Endothelial cell of umbilical vein (primary cell): ENCODE measurements at regions not wholly inside any gene's neighbourhood (a gene's known extent, or its start where the extent isn't known, plus 50 kb on each side); places are given as distances from the start of the nearest gene placed in this dataset.

Experiments used
- BruUV-seq: library from RNA; stranded (reverse); fragments of 400-500 nt; replicated peaks from 2 replicates; lab custom pipeline; 2021; lab: Mats Ljungman, UMichigan
- CTCF ChIA-PET: fragments of 300-600, 350-600 bp; sonication (Branson Sonifier 250); formaldehyde crosslinking; loops from one replicate; lab custom pipeline; 2021; ENCODE audit warnings: antibody characterized with exemption, inconsistent platforms; lab: Charles Lee
- POLR2A ChIA-PET: fragments of 300-600, 350-600 bp; sonication (Branson Sonifier 250); formaldehyde crosslinking; loops from one replicate; lab custom pipeline; 2021; ENCODE audit warnings: antibody characterized with exemption, inconsistent platforms; lab: Charles Lee
- DNase-seq: peaks from one replicate; pipeline ENCODE4 v3.0.0-alpha.2; 2011; ENCODE audit warnings: low read depth, low spot score
- FAIRE-seq: peaks from 2 replicates; lab custom pipeline; 2011; peaks lifted over from hg19 to GRCh38; lab: Jason Lieb, UNC
- H2AFZ ChIP-seq: 2 replicates; pipeline ENCODE4 v1.6.0; 2012; ENCODE audit warnings: low read depth, low read length, control low read depth, inconsistent platforms
- H3K27ac ChIP-seq: 2 replicates; pipeline ENCODE4 v1.5.1; 2011; ENCODE audit warnings: low read depth, mild to moderate bottlenecking, control low read depth, low read length, moderate library complexity; ENCODE audit not compliant: insufficient read depth
- H3K27me3 ChIP-seq, 2 experiments: 2 replicates each; pipeline versions ENCODE4 v1.6.0 to v1.6.1; 2011; ENCODE audit warnings: low read length in 2 of 2, mixed read lengths in 1 of 2; ENCODE audit not compliant: control insufficient read depth in 2 of 2, insufficient read depth in 2 of 2
- H3K36me3 ChIP-seq, 2 experiments: 2 replicates in 1 of 2; 3 replicates in 1 of 2; pipeline ENCODE4 v1.5.1; 2011; ENCODE audit warnings: low read length in 2 of 2, mild to moderate bottlenecking in 1 of 2, moderate library complexity in 1 of 2; ENCODE audit not compliant: control insufficient read depth in 2 of 2, insufficient read depth in 2 of 2; ENCODE audit errors: extremely low read depth in 1 of 2
- H3K4me1 ChIP-seq: 3 replicates; pipeline ENCODE4 v1.5.1; 2011; ENCODE audit warnings: mild to moderate bottlenecking, low read length; ENCODE audit not compliant: control insufficient read depth, insufficient read depth; ENCODE audit errors: extremely low read depth
- H3K4me2 ChIP-seq: 2 replicates; pipeline ENCODE4 v1.6.1; 2011; ENCODE audit warnings: low read length, control low read depth, mixed read lengths; ENCODE audit not compliant: insufficient read depth
- H3K4me3 ChIP-seq, 3 experiments: fragments of 200-600 bp in 1 of 3; sonication (generic), shearing (Covaris generic) in 1 of 3; replicated peaks in 1 of 3; 2 replicates each; pipeline ENCODE4 v1.5.1; 2011 to 2016; ENCODE audit warnings: control low read depth in 3 of 3, low read length in 3 of 3, mild to moderate bottlenecking in 2 of 3, inconsistent platforms in 1 of 3, low read depth in 1 of 3, moderate library complexity in 1 of 3; ENCODE audit not compliant: insufficient read depth in 1 of 3
- H3K79me2 ChIP-seq: 2 replicates; pipeline ENCODE4 v1.6.0; 2012; ENCODE audit warnings: low read length, inconsistent platforms; ENCODE audit not compliant: control insufficient read depth, insufficient read depth
- H3K9ac ChIP-seq: replicated peaks from 2 replicates; pipeline ENCODE3; 2011; ENCODE audit warnings: low read length, control low read depth; ENCODE audit not compliant: insufficient read depth; ENCODE audit errors: extremely low read depth
- H3K9me1 ChIP-seq: replicated peaks from 3 replicates; pipeline ENCODE4 v1.6.0; 2011; ENCODE audit warnings: mild to moderate bottlenecking, low read length; ENCODE audit not compliant: control insufficient read depth, insufficient read depth; ENCODE audit errors: extremely low read depth
- H3K9me3 ChIP-seq: replicated peaks from 2 replicates; pipeline ENCODE4 v1.5.1; 2012; ENCODE audit warnings: low read length, inconsistent platforms; ENCODE audit not compliant: control insufficient read depth, insufficient read depth
- H4K20me1 ChIP-seq: replicated peaks from 2 replicates; pipeline ENCODE3; 2011; ENCODE audit warnings: mild to moderate bottlenecking, low read length; ENCODE audit not compliant: control insufficient read depth, insufficient read depth; ENCODE audit errors: extremely low read depth
- EZH2 ChIP-seq: IDR thresholded peaks from 2 replicates; pipeline ENCODE4 v1.6.1; 2012; ENCODE audit warnings: borderline replicate concordance, low read depth, mild to moderate bottlenecking, moderate library complexity, low read length, inconsistent platforms; ENCODE audit not compliant: severe bottlenecking
- FOS ChIP-seq: IDR thresholded peaks from 2 replicates; pipeline ENCODE4 v1.6.1; 2011; ENCODE audit warnings: mild to moderate bottlenecking, low read length, moderate library complexity, borderline replicate concordance; ENCODE audit not compliant: insufficient read depth
- GATA2 ChIP-seq: IDR thresholded peaks from 2 replicates; pipeline ENCODE4 v1.7.0; 2011; ENCODE audit warnings: low read depth, mild to moderate bottlenecking, moderate library complexity, mixed read lengths, low read length; ENCODE audit not compliant: insufficient read length, insufficient read depth
- JUN ChIP-seq: IDR thresholded peaks from 2 replicates; pipeline ENCODE4 v1.6.1; 2011; ENCODE audit warnings: borderline replicate concordance, low read depth; ENCODE audit not compliant: insufficient read length, insufficient read depth
- MAX ChIP-seq: IDR thresholded peaks from 2 replicates; pipeline ENCODE4 v1.6.1; 2011; ENCODE audit not compliant: insufficient read depth, insufficient read length
- MYC ChIP-seq: IDR thresholded peaks from one replicate; pipeline ENCODE4 v1.6.1; 2011; ENCODE audit warnings: mild to moderate bottlenecking, low read depth, low read length
- POLR2A ChIP-seq: IDR thresholded peaks from 2 replicates; pipeline ENCODE4 v1.6.1; 2012; ENCODE audit warnings: low read depth, mild to moderate bottlenecking, control low read depth, low read length
- POLR2AphosphoS5 ChIP-seq: IDR thresholded peaks from 2 replicates; pipeline ENCODE4 v1.6.1; 2012; ENCODE audit warnings: low read depth, mild to moderate bottlenecking, control low read depth, low read length, moderate library complexity; ENCODE audit not compliant: insufficient read depth
- dilution Hi-C: fragments of 300-500 bp; cut with MboI; formaldehyde crosslinking; loops from one replicate; pipeline ENCODE4 v1.15.0; 2019; ENCODE audit warnings: low sequenced_read_pairs; ENCODE audit not compliant: extremely low pct_ligation_motif_present
- intact Hi-C: fragments of 100-400 bp; cut with micrococcal nuclease; formaldehyde crosslinking; loops from one replicate; pipeline ENCODE4 v1.10.0; 2022
- TF ChIP-seq, protein P1 (sequence below), 2 donors: IDR thresholded peaks; 1 replicate in 1 of 2; 2 replicates in 1 of 2; pipeline ENCODE4 v1.5.1; 2011; ENCODE audit warnings: low read length in 2 of 2, mild to moderate bottlenecking in 2 of 2, moderate library complexity in 2 of 2, control low read depth in 1 of 2, inconsistent platforms in 1 of 2, low read depth in 1 of 2; ENCODE audit not compliant: insufficient read depth in 1 of 2; ENCODE audit errors: extremely low read depth in 1 of 2

GRCh38 chr3:64445944-64446300 is 220.7 kb upstream of the PRICKLE2 start:
- Histone ChIP-seq H3K36me3 (no peaks in the 10 kb centered on the region), H3K9ac (no peak overlapping the region), H4K20me1 (no peaks in the 10 kb centered on the region), H3K9me3 (no peaks in the 10 kb centered on the region), H3K4me1 (no peaks in the 10 kb centered on the region), H3K9me1 (no peaks in the 10 kb centered on the region), H3K27me3 (peaks cover 55 to 62% of the 10 kb centered on the region in 2 experiments), H2AFZ (no peak overlapping the region), H3K27ac (no peak overlapping the region), H3K4me2 (no peak overlapping the region), H3K79me2 (no peaks in the 10 kb centered on the region), H3K4me3 (no peak overlapping the region)
- dilution Hi-C loops = no loop called here
- intact Hi-C loops = no loop called here
- DNase-seq = no peak
- BruUV-seq = no TSS peak
- FAIRE-seq = no peak
- CTCF ChIA-PET = interaction anchor here (1.9 kb wide), 1 partner anchor 17 kb away, joined by 8 read pairs; no protein-coding TSS in a partner anchor
- TF ChIP-seq JUN = no peak
- TF ChIP-seq MAX = no peak
- TF ChIP-seq POLR2AphosphoS5 = no peak
- no peak for TF ChIP-seq MYC
- no peak for TF ChIP-seq FOS
- TF ChIP-seq, protein P1, sequence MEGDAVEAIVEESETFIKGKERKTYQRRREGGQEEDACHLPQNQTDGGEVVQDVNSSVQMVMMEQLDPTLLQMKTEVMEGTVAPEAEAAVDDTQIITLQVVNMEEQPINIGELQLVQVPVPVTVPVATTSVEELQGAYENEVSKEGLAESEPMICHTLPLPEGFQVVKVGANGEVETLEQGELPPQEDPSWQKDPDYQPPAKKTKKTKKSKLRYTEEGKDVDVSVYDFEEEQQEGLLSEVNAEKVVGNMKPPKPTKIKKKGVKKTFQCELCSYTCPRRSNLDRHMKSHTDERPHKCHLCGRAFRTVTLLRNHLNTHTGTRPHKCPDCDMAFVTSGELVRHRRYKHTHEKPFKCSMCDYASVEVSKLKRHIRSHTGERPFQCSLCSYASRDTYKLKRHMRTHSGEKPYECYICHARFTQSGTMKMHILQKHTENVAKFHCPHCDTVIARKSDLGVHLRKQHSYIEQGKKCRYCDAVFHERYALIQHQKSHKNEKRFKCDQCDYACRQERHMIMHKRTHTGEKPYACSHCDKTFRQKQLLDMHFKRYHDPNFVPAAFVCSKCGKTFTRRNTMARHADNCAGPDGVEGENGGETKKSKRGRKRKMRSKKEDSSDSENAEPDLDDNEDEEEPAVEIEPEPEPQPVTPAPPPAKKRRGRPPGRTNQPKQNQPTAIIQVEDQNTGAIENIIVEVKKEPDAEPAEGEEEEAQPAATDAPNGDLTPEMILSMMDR (IDR thresholded peaks at IDR 0.05; ENCODE audit: extremely low read depth in 1 of 2, insufficient read depth in 1 of 2, low read depth in 1 of 2, low read length in 2 of 2) = no peak
- no peak for TF ChIP-seq POLR2A
- no peak for TF ChIP-seq GATA2
- TF ChIP-seq EZH2 = no peak
- POLR2A ChIA-PET = no interaction called here
